Upper lobe of left lung (tissue), 4 donors: ENCODE measurements at regions not wholly inside any gene's neighbourhood (a gene's known extent, or its start where the extent isn't known, plus 50 kb on each side); places are given as distances from the start of the nearest gene placed in this dataset.

Experiments used
- CTCF ChIP-seq, 6 experiments: fragments of 450-650 bp in 4 of 6; fragments of 200-600 bp in 2 of 6; sonication (generic) in 2 of 6; IDR thresholded peaks; one replicate each; pipeline ENCODE4 v1.5.1; 2016 to 2019; ENCODE audit warnings: antibody characterized with exemption in 6 of 6
- POLR2A ChIP-seq, 4 donors: fragments of 450-650 bp; IDR thresholded peaks; one replicate each; pipeline ENCODE4 v1.5.1; 2016 to 2017; ENCODE audit warnings: antibody characterized with exemption in 4 of 4, mild to moderate bottlenecking in 2 of 4
- POLR2AphosphoS5 ChIP-seq, 2 donors: sonication (generic); formaldehyde crosslinking; IDR thresholded peaks; one replicate each; pipeline ENCODE4 v1.5.1; 2017; ENCODE audit warnings: antibody characterized with exemption in 2 of 2

DNA sequence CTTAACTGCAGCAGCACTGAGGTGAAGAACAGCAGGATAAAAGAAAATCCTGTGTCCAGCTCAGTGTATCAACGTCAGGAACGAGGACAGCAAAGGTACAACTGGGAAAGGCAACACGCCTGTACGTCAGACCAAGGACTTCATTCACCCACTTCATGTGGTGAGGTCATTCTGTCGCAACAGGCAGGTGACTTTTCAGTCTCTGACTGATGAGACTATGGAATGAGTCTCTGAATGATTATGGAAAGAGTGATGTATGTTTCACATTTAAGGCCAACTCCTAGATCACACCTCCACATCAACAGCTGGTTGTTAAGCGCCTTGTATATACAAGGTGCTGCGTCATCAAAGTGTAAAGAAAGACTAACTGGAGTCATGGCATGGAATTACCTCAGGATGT is 297.6 kb upstream of the SP8 start:
- TF ChIP-seq CTCF (IDR thresholded peaks at IDR 0.05): no peak
- no peak for TF ChIP-seq POLR2A (IDR thresholded peaks at IDR 0.05)
- no peak for TF ChIP-seq POLR2AphosphoS5 (IDR thresholded peaks at IDR 0.05)
